DMS153 treated with DMSO at 0.1 percent for 48 hours (cell line): ENCODE measurements at regions not wholly inside any gene's neighbourhood (a gene's known extent, or its start where the extent isn't known, plus 50 kb on each side); places are given as distances from the start of the nearest gene placed in this dataset.
A peak's percentile ranks its signal among the peaks of the same experiment; 100 is the strongest.

Experiments
- DNase-seq: peaks from one replicate; lab custom pipeline; 2025; ENCODE audit not compliant: unreplicated experiment; lab: John Stamatoyannopoulos, UW

DNA sequence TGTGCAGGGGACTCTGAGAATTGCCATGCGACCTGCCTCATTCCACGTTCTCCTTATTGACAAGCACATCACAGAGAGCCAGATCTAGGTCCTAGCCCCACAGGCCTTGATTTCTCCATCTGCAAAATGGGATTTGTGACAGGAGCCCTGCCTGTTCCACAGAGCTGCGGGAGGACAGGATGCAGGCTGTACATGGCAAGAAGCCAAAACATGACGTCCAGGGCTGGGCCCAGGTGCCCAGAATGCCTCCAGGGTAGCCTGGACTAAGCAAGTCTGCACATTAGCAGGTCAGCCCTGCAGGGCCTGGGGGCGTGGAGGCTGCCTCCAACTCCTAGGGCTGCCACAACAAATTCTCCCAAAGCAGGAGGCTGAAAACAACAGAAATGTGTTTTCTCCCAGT lies 235.7 kb upstream of the SDK2 start:
- no peak for DNase-seq

DNA sequence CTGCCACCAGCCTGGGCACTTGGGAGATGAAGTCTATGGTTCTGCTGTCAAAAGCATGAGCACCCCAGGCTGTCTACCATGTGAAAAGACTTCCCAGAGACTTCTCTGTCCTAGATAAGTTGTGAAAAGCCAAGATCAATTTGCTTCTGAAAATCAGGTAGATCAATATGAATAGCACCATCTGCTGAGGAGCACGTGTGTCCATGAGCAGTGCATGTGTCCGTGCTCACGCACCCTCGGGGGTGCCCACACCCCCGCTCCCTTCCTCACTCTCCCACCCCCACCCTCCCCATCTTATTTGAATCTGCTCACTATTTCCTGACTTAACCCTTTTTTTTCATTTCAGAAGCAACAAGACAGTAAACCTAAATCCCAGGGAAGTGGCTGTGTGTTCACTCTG lies 238.3 kb upstream of the SDK2 start:
- no peak for DNase-seq

DNA sequence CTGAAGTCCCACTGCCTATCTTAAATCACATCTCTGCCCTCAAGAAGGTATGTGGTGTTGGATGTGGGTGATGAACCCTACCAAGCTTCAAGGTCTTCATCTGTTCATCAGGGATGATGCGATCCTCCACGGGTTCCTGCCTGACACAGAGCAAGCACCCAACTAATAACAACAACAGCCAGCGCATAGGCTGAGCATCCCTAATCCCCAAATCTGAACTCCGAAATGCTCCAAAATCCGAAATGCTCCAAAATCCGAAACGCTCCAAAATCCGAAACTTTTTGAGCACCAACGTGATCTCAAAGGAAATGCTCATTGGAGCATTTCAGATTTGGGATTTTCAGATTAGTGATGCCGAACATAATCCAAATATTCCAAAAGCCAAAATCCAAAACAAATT lies 238.9 kb upstream of the SDK2 start:
- DNase-seq, result no peak

DNA sequence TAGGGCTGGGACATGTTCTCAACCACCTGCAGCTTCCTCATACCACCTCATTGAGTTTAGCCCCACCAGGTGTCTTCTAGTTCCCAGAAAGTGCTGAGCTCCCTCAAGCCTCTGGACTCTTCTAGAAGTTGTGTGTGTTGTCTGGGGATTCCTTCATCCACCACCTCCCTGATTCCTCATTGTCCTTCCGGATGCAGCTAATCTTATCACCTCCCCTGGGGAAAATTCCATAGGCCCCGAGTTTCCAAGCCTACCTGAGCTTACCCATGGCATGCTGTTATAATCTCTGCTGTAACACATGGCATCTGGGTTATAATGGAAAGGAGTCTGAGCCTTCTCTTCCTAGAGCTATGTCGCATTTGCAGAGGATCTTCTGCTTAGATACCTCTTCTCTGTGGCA lies 243.5 kb upstream of the SDK2 start:
- no peak for DNase-seq

DNA sequence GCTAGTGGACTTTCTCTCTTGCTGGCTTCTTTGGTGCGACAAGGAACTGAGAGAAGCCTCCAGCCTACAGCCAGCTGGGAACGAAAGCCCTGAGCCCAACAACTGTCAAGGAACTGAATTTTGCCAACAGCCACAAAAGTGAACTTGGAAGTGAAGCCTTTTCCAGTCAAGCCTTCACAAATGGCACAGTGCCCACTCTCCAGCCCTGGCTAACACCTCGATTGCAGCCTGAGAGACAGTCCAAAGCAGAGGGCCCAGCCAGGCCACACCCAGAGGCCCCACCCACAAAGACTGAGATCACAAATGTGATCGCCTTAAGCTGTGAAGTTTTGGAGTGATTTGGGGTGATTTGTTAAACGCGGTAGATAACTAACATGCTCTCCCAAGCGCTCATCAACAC lies 244.6 kb upstream of the SDK2 start:
- no peak for DNase-seq

DNA sequence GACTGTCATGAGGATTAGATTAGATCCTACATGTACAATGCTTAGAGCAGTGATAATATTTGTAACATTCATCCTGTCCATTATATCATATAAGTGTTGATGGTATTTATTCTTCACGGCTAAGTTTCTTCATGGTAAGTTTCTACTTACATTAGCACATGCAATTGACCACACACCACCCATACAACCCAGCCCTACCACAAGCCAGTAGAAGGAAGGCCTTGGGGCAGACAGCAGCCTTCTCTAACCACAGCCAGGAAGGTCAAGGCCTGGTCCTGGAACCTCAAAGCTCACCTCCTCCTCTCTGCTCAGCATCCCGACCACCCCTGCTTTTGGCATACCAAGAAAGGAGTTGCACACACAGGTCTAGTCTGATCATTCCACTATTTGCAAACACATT lies 245.2 kb upstream of the SDK2 start:
- no peak for DNase-seq

DNA sequence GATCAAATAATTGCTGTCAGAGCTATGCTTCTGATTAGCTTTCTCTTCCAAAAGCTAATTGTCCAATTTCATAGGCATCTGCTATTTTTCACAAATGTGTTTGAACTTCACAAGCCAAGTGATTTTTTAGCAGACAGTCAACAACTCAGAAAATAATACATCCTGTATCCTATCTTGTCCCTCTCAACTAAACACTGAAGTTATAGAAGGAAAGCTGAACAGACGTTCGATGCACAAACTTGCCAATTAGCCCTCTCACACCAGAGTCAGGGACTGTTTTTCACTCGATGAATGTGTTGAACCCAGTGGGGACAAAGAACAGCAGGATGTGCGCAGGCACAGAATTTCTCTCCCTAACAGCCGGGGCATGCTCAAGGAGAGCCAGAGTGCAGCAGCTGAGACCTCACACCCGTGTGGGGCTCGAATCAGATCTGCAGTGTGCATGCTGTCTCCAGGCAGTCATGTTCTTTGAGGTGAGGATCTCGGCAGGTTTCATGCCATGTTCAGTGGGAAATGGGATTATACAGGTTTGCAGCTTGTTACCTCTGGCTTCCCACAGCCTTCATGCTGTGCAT lies 246.7 kb upstream of the SDK2 start:
- DNase-seq, result no peak

DNA sequence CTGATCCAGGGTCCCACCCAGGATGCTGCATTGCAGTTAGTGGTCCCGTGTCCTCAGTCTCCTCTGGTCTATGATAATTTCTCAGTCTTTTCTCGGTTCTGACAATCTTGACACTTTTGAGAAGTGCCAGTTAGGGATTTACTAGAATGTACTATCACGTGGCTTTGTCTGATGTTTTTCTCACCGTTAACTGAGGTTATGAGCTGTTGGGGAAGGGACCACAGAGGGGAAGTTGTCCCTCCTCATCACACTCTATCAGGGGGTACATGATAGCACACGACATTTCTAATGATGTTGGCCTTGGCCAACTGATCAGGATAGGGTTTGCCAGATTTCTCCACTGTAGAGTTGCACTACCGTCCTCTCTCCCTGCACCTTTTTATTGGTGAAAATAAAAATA lies 250.9 kb upstream of the SDK2 start:
- no peak for DNase-seq

DNA sequence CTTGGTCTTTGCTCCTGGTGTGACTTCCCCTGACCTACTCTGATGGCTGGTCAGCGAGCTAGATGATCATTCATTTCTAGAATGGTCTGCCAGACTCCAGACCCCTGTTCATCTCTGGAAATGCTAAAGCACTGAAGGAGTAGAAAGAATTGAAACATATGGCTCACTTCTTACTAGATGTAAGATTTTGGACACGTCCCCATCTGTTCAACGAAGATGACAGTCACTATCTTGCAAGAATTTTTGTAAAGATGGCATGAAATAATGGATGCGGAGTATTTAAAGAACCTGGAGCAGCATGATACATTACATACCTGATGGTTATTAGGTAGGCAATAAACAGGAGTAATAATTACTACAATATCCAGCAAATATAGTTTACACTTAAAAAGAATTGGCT lies 252.7 kb upstream of the SDK2 start:
- no peak for DNase-seq

DNA sequence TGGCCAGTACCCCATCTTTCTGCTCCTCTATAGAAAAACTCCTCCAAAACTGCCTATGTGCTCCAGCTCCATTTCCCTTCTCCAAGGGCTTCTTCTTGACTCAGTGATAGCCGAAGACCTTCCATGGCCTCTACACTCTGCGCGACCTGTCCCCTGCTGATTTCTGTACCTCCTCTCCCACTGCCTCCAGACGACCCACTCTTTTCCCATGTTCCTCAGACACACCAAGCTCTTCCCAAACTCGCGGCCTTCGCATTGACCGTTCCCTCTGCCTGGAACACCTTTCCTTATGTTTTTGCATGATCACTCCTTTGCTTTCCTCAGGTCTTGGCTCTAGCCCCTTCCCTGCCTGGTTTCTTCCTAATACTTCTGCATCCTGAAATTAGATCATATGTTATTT lies 255.6 kb upstream of the SDK2 start:
- DNase-seq, result no peak

DNA sequence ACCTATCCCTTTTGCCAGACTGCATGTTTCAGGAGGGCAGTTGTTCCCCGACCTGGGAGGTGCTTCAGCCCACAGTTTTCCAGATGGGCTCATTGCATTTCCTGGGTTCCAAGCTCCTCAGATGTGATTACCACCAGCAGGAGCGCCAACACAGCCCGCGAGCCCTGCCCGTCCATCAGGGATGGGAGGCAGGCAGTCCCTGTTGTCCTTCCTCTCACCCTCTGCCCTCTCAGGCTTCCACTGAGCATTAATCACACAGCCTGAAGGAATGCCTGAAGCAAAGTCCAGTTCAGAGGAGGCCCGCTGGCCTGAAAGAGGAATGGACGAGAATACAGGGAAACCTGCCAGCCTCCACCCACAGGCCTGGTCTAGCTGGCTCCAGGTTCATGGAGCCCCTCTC lies 256.3 kb upstream of the SDK2 start:
- no peak for DNase-seq

DNA sequence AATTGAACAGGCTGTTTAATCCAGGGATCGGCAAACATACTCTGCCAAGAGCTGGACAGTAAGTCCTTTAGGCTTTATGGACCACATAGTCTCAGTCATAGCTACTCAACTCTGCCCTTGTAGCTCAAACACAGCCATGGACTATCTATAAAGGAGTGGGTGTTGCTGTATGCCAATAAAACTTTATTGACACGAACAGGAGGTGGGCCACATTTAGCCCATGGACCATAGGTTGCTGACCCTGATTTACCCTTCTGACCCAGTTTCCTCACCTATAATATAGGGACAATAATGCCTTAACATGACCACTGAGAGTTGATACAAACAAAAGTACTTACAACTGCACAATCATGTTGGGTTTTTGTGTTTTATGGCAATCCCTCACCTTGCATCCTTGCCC lies 257.0 kb upstream of the SDK2 start:
- DNase-seq, result no peak

DNA sequence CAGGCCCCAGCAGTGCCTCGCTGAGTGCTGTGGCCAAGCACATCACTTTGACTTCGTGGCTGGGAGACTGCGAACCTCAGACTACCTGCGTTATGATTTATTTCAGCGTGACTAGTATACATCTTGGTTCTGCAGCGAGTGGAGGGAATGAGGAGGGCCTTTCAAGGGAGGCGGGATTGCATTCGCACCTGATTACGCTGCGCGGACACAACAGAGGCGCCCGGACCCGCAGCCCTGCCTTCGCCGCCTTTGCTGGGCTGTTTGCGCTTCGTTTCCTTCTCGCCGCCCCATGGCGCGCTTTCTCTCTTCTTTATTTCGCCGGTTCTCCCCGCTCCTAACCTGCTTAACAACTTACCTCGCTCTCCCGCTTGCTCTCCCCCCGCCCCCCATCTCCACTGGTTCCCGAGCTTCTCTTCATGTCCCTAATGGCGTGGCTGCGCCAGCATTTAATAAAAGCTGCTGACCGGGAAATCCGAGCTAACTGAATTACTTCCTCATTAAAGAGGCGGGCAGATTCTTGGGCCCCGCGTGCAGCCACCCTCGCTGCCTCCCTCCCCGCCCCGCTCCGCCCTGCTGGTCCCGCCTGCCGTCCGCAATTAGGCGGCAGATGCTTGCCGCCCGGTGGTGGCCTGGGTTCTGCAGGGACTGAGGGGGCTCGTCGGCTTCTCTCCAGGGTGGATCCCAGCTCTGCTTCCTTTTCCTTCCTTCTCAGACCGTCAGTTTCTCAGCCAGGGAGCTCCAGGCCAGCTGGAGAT lies 257.6 kb upstream of the SDK2 start:
- peak; percentile 75 for DNase-seq

DNA sequence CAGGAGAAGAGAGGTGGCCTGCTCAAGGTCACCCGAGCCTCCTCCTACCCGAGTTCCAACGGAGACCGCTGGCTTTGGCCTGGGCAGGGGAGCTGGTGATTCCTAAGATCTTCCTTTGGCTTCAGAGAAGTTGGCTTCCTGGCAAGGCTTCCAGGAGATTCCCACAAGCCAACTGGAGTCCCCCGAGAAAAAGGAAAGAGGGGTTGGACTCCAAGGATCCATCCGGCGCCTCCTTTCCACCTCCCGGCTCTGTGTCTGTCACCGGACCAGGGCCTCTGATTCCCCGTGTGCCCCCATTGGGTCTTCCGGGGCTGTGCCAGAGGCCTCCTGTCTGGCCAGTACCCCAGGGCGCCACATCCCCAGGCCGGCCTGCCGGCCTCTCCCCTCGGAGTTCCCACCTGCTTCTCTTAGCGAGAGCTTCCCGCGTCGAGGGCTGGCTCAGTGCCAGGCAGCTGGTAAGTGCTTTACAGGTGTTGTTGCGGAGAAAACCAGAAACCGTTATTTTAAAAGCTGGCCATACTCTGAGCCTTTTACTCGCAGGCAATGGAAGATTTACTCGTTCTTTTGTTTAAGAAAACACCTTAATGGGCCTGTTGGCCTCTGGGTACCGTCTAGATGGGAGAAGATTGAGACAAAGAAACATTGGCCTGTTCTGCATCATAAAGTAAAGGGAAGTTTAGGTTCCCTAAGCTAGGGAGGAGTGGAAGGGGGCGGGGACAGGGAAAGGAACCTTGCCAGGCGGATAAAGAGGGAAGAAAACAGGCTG lies 258.4 kb upstream of the SDK2 start:
- DNase-seq, result peak; percentile 56

DNA sequence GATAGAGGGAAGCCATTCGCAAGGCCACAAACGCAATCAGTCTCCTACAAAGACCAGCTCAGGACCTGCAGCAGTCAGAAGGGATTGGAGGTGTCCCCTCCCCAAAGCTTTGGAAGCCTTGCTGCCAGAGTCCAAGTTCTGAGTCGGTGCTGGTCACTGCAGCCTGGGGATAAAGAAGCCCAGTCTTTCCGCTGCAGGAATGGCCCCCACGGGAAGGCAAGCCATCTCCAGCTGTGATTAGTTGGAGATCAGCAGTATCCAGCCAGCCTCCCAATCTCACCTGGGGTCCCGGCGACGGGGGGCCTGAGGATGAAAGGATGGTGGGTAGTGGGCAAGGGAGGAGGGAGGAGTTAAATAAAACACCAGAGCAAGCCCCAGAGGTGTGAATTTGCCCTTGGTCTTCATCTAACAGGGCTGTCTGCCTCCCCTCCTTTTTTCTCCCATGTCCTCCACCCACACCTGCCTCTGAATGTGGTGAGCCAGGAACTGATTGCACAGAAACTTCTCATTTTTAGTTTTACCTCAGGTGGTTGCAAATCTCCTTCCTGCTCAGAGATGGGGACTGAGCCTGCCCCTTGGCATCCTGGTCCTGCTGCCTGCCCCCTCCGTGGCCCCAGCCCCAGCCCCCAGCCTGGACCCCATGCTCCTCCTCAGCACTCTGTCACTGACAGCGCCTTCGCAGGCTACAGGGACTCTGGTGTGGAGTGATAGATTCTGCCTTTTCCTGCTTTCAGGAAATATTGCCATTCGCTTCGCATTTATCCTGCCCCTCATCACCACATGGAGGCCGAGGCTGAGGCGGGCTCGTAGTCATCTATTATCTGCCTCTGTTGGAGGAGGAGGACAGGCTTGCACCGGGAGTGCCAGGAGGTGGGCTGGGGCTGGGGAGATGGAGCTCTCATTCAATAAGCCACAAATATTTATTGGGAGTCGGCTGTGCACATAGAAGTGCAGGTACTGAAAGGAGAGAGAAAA lies 262.9 kb upstream of the SDK2 start:
- DNase-seq, result no peak

DNA sequence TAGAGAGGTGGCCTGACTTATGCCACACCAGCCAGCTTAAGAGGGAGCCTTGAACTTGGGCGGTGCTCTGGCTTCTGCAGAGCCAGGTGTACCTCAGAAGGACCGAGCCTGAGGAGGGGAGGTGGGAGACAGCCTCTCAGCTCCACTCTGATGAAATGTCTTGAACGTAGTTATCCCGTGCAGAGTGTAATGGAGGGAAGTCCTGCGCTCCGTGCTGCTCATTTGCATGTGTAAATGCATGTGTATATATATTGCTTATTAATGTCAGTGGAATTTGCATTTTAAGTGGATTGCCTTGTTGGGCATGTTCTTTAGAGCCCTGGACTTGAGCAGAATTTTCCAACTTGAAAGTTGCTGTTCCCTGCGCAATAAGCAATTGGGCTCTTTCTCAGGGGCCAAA lies 264.9 kb upstream of the SDK2 start:
- no peak for DNase-seq

DNA sequence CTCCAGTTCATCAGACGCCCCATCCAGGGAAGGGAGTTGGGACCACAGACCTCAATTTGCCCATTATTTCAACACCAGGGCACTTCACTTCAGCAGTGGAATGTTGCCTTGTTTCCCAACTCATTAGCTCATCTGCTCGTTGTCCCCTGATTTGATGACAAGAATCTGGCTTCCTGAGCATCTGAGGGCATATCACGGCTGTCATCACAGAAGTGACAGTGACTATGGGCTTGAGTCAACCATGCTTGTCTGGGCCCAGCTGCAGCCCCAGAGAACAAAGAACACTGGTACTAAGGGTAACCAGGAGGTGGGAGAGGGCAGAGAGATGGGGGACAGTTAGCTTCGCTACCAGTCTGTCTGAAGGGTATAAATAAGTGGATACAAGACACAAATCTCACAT lies 266.0 kb upstream of the SDK2 start:
- no peak for DNase-seq

DNA sequence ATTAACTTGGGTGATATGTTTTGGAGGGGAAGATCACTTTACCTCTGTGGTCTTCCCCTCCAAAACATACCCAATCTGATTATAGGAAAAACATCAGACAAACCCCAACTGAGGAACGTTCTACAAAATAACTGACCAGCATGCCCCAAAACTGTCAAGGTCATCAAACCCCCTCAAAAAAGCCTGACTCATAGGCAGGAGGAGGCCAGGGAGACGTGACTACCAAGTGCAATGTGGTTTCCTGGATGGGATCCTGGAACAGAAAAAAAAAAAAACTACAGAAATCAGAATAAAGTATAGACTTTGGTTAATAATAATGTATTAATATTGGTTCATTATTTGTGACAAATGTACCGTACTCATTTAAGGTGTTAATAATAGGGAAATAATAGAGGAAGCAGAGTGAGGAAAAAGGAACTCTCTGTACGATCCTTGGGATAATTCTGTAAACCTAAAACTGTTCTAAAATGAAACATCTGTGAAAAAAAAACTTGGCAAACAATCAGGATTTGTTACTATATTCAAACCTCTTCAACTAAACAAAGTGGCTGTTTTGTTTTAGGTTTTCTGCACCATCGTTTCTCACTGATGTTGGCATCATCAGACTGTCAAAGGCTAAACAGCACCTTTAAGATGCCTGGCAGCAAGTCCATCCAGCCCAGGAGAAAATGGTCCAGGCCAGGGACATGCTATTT lies 266.7 kb upstream of the SDK2 start:
- no peak for DNase-seq

DNA sequence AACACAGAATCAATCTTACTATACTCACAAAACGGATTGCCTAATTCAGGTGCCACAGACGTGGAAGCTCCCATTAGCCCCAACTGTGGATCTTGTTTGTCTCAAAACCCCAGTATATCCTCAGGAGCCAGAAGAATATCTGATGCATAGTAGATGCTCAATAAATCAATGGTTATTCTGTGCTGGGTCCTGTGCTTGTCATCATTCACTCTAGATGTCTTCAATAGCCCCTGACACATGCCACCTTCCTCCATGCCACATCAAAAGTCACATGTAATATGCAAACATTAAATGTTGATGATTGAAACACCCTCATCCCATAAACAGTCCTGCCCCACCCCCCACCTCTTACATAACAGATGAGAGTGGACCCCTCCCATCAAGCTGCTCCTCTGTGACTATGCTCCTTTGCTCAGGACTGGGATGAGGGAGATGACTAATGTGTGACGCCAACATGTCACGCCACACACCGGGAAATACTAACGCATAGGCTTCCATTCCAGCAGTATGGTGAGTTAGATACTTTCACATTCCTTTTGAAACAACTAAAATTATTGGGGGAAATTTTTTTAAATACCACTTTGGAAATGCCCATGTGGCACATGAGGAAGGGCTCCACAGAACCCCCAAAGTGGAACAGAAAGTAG lies 267.6 kb upstream of the SDK2 start:
- no peak for DNase-seq

DNA sequence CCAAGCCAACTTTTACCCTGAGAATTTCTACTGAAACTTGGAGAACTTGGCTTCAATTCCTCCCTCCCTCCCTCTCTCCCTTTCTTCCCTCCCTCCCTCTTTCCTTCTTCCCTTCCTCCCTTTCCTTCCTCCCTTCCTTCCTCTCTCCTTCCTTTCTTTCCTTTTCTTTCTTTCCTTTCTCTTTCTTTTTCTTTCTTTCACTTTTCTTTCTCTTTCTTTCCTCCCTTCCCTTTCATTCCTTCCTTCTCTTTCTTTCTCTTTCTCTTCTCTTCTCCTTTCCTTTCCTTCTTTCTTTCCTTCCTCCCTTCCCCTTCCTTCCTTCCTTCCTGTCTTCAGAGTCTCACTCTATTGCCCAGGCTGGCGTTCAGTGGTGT lies 268.1 kb upstream of the SDK2 start:
- DNase-seq, result no peak
